A549 (cell line): ENCODE measurements at regions not wholly inside any gene's neighbourhood (a gene's known extent, or its start where the extent isn't known, plus 50 kb on each side); places are given as distances from the start of the nearest gene placed in this dataset.

Experiments used
- ATAC-seq, 2 experiments: fragments of 200-7000 bp in 1 of 2; fragments of >200 bp in 1 of 2; cut with Nextera tagmentation in 1 of 2; cut with Tn5 transposase in 1 of 2; 3 replicates each; pipeline versions ENCODE4 v1.8.0 to v1.9.1; 2018 to 2020; ENCODE audit warnings: mild to moderate bottlenecking in 1 of 2, moderate library complexity in 1 of 2
- CTCF ChIA-PET: fragments of 300-600 bp; sonication (Branson Sonifier 250); formaldehyde crosslinking; extraction: SDS; loops from one replicate; lab custom pipeline; 2021; ENCODE audit warnings: antibody characterized with exemption, inconsistent platforms; lab: Yijun Ruan, JAX
- POLR2A ChIA-PET: fragments of 350-600 bp; formaldehyde crosslinking; extraction: SDS; loops from one replicate; lab custom pipeline; 2021; ENCODE audit warnings: antibody characterized with exemption, inconsistent platforms; lab: Yijun Ruan, JAX
- DNase-seq, 2 experiments: peaks; one replicate each; pipeline versions ENCODE4 v3.0.0 to v3.0.0-alpha.2; 2011 to 2016; ENCODE audit warnings: low read depth in 1 of 2, low spot score in 1 of 2
- FAIRE-seq: peaks from 2 replicates; lab custom pipeline; 2011; peaks lifted over from hg19 to GRCh38; lab: Jason Lieb, UNC
- H3K27ac ChIP-seq, 2 experiments: fragments of >200 bp; sonication (Bioruptor Twin); formaldehyde crosslinking; 3 replicates each; pipeline ENCODE4 v1.5.1; 2016 to 2017
- H3K4me1 ChIP-seq: fragments of >200 bp; sonication (Bioruptor Twin); formaldehyde crosslinking; 3 replicates; pipeline ENCODE4 v1.6.1; 2016
- H3K4me2 ChIP-seq: fragments of >200 bp; sonication (Bioruptor Twin); formaldehyde crosslinking; 3 replicates; pipeline ENCODE4 v1.6.1; 2016
- H3K4me3 ChIP-seq: fragments of >200 bp; sonication (Bioruptor Twin); formaldehyde crosslinking; 3 replicates; pipeline ENCODE4 v1.5.1; 2016
- H3K9me3 ChIP-seq: fragments of >200 bp; sonication (Bioruptor Twin); formaldehyde crosslinking; 3 replicates; pipeline ENCODE4 v1.6.1; 2016
- ATOH8 ChIP-seq: fragments of 250-450 bp; sonication (Bioruptor Pico); IDR thresholded peaks from 2 replicates; pipeline ENCODE4 v1.5.0; 2020; ENCODE audit warnings: low read depth, mild to moderate bottlenecking, moderate library complexity
- BCL3 ChIP-seq: fragments of >200 bp; sonication (Bioruptor Twin); formaldehyde crosslinking; IDR thresholded peaks from 3 replicates; pipeline ENCODE4 v1.6.1; 2016
- BHLHE40 ChIP-seq: IDR thresholded peaks from 2 replicates; pipeline ENCODE4 v1.6.1; 2012; ENCODE audit warnings: low read depth, low read length, inconsistent platforms
- EHF ChIP-seq: fragments of 250-450 bp; sonication (Bioruptor Pico); IDR thresholded peaks from 2 replicates; pipeline ENCODE4 v1.5.0; 2020; ENCODE audit warnings: mild to moderate bottlenecking
- ESRRA ChIP-seq: fragments of 150-350 bp; IDR thresholded peaks from 2 replicates; pipeline ENCODE4 v1.6.1; 2014; ENCODE audit warnings: mild to moderate bottlenecking, low read length, borderline replicate concordance
- FOXS1 ChIP-seq: fragments of 250-450 bp; sonication (Bioruptor Pico); IDR thresholded peaks from 2 replicates; pipeline ENCODE4 v1.5.0; 2020; ENCODE audit warnings: mild to moderate bottlenecking, moderate library complexity
- HEYL ChIP-seq: fragments of 250-450 bp; sonication (Bioruptor Pico); IDR thresholded peaks from 2 replicates; pipeline ENCODE4 v1.8.0; 2021; ENCODE audit warnings: mild to moderate bottlenecking, moderate library complexity
- HOXB5 ChIP-seq: fragments of 250-450 bp; sonication (Bioruptor Pico); IDR thresholded peaks from 2 replicates; pipeline ENCODE4 v1.5.0; 2020; ENCODE audit warnings: mild to moderate bottlenecking, moderate library complexity
- KDM5A ChIP-seq: fragments of 200-600 bp; sonication (generic); IDR thresholded peaks from 2 replicates; pipeline ENCODE4 v1.6.1; 2016; ENCODE audit warnings: antibody characterized with exemption, mild to moderate bottlenecking
- MAFK ChIP-seq: fragments of 450-650 bp; IDR thresholded peaks from 2 replicates; pipeline ENCODE4 v1.6.1; 2014; ENCODE audit not compliant: partially characterized antibody
- NFE2L2 ChIP-seq: fragments of 150-350 bp; conservative IDR thresholded peaks from 2 replicates; pipeline ENCODE4 v1.6.1; 2014; ENCODE audit warnings: low read length
- PHF8 ChIP-seq: fragments of 200-600 bp; sonication (generic); IDR thresholded peaks from 2 replicates; pipeline ENCODE4 v1.6.1; 2016; ENCODE audit warnings: low read depth, mild to moderate bottlenecking, antibody characterized with exemption, moderate library complexity, borderline replicate concordance
- POLR2A ChIP-seq: IDR thresholded peaks from 2 replicates; pipeline ENCODE4 v1.6.1; 2012; ENCODE audit warnings: mild to moderate bottlenecking, low read length
- RCOR1 ChIP-seq: fragments of 150-350 bp; IDR thresholded peaks from 2 replicates; pipeline ENCODE4 v1.6.1; 2014; ENCODE audit warnings: antibody characterized with exemption, low read length, low read depth
- REST ChIP-seq: fragments of 200-600 bp; sonication (generic); IDR thresholded peaks from 2 replicates; pipeline ENCODE4 v1.6.1; 2016; ENCODE audit warnings: antibody characterized with exemption, mild to moderate bottlenecking, moderate library complexity
- RNF2 ChIP-seq: fragments of 200-600 bp; sonication (generic); IDR thresholded peaks from 2 replicates; pipeline ENCODE4 v1.6.1; 2016; ENCODE audit warnings: low read depth, mild to moderate bottlenecking, antibody characterized with exemption, moderate library complexity, borderline replicate concordance
- ZFP36 ChIP-seq: fragments of 450-650 bp; IDR thresholded peaks from 2 replicates; pipeline ENCODE4 v1.6.1; 2014; ENCODE audit warnings: borderline replicate concordance; ENCODE audit not compliant: partially characterized antibody
- ZNF302 ChIP-seq: fragments of 250-450 bp; sonication (Bioruptor Pico); IDR thresholded peaks from 2 replicates; pipeline ENCODE4 v1.9.0; 2021; ENCODE audit warnings: inconsistent platforms, mild to moderate bottlenecking, moderate library complexity
- ZSCAN20 ChIP-seq: fragments of 250-450 bp; sonication (Bioruptor Pico); IDR thresholded peaks from 2 replicates; pipeline ENCODE4 v1.8.0; 2022; ENCODE audit warnings: mild to moderate bottlenecking, moderate library complexity
- WGBS: methylation state at CpG from one replicate; pipeline ENCODE4 v1.1.6; 2017; ENCODE audit errors: missing lambda C conversion rate; 5-methylcytosine and 5-hydroxymethylcytosine counted together

- Histone ChIP-seq H3K27ac (no peak overlapping the region), H3K4me3 (no peak overlapping the region), H3K4me1 (no peaks in the 10 kb centered on the region), H3K9me3 (no peaks in the 10 kb centered on the region), H3K4me2 (no peak overlapping the region)
- ChIA-PET CTCF (no interaction called here), POLR2A (no interaction called here)
- no peak for TF ChIP-seq ZSCAN20 (CRISPR knock-in tag)
- no peak for TF ChIP-seq NFE2L2
- TF ChIP-seq KDM5A: no peak
- no peak for TF ChIP-seq BCL3
- no peak for TF ChIP-seq RCOR1
- no peak for TF ChIP-seq REST
- no peak for DNase-seq
- 5% methylated on average over 6 of the region's 24 CpGs for whole genome bisulfite sequencing
- ATAC-seq: no peak
- no peak for FAIRE-seq
Observed at GRCh38 chr4:20178902-20179576, 72.7 kb upstream of the SLIT2 start.

- ATAC-seq: no peak
- TF ChIP-seq MAFK (no peak), ESRRA (no peak), BCL3 (no peak), REST (no peak), HEYL (CRISPR knock-in tag) (no peak), ZSCAN20 (CRISPR knock-in tag) (no peak), HOXB5 (CRISPR knock-in tag) (no peak), ZNF302 (no peak), RNF2 (no peak), EHF (CRISPR knock-in tag) (no peak), FOXS1 (CRISPR knock-in tag) (no peak), ATOH8 (CRISPR knock-in tag) (no peak), POLR2A (no peak), ZFP36 (no peak), PHF8 (no peak), BHLHE40 (no peak)
- POLR2A ChIA-PET: no interaction called here
- DNase-seq: no peak
- Histone ChIP-seq H3K27ac (no peak overlapping the region), H3K9me3 (no peaks in the 10 kb centered on the region), H3K4me1 (no peaks in the 10 kb centered on the region), H3K4me2 (no peak overlapping the region), H3K4me3 (no peak overlapping the region)
- CTCF ChIA-PET: no interaction called here
- FAIRE-seq: no peak
- WGBS: 2% methylated on average over 2 of the region's 2 CpGs
Observed at GRCh38 chr4:20176881-20177280, 74.8 kb upstream of the SLIT2 start.
